CD14-positive monocyte (primary cell): ENCODE measurements at regions not wholly inside any gene's neighbourhood (a gene's known extent, or its start where the extent isn't known, plus 50 kb on each side); places are given as distances from the start of the nearest gene placed in this dataset.

Source experiments
- DNase-seq, 3 donors: peaks; one replicate each; pipeline ENCODE4 v3.0.0-alpha.2; 2011 to 2022
- H2AFZ ChIP-seq: 2 replicates; pipeline ENCODE4 v1.6.0; 2012; ENCODE audit warnings: mild to moderate bottlenecking, low read depth, low read length, inconsistent platforms; ENCODE audit not compliant: insufficient read depth, poor library complexity, severe bottlenecking
- H3K27ac ChIP-seq, 2 donors: 1 replicate in 1 of 2; 2 replicates in 1 of 2; pipeline ENCODE4 v1.5.1; 2012 to 2013; ENCODE audit warnings: low read length in 2 of 2, control low read depth in 1 of 2, inconsistent platforms in 1 of 2, low read depth in 1 of 2, mild to moderate bottlenecking in 1 of 2
- H3K27me3 ChIP-seq, 2 donors: one replicate each; pipeline versions ENCODE4 v1.6.0 to v1.6.1; 2011 to 2013; ENCODE audit warnings: low read length in 2 of 2; ENCODE audit not compliant: control insufficient read depth in 2 of 2, insufficient read depth in 2 of 2
- H3K36me3 ChIP-seq, 2 donors: replicated peaks in 1 of 2; 1 replicate in 1 of 2; 2 replicates in 1 of 2; pipeline versions ENCODE4 v1.5.1 to v1.6.1; 2012 to 2013; ENCODE audit warnings: low read length in 2 of 2, control low read depth in 1 of 2, inconsistent platforms in 1 of 2, mild to moderate bottlenecking in 1 of 2; ENCODE audit not compliant: insufficient read depth in 2 of 2, control insufficient read depth in 1 of 2
- H3K4me1 ChIP-seq, 2 donors: 1 replicate in 1 of 2; 2 replicates in 1 of 2; pipeline versions ENCODE4 v1.5.1 to v1.6.1; 2012 to 2013; ENCODE audit warnings: low read length in 2 of 2, control low read depth in 1 of 2, inconsistent platforms in 1 of 2, mild to moderate bottlenecking in 1 of 2, moderate library complexity in 1 of 2; ENCODE audit not compliant: insufficient read depth in 2 of 2, control insufficient read depth in 1 of 2
- H3K4me2 ChIP-seq: replicated peaks from 2 replicates; pipeline ENCODE3; 2012; ENCODE audit warnings: low read length, moderate library complexity, mild to moderate bottlenecking; ENCODE audit not compliant: poor library complexity, severe bottlenecking; ENCODE audit errors: extremely low read depth
- H3K4me3 ChIP-seq, 3 experiments: fragments of 200-600 bp in 1 of 3; sonication (generic) in 1 of 3; replicated peaks in 1 of 3; 1 replicate in 2 of 3; 2 replicates in 1 of 3; pipeline ENCODE4 v1.5.1; 2011 to 2013; ENCODE audit warnings: low read length in 3 of 3, mild to moderate bottlenecking in 3 of 3, control low read depth in 2 of 3, low read depth in 2 of 3, inconsistent platforms in 1 of 3, moderate library complexity in 1 of 3
- H3K79me2 ChIP-seq: 2 replicates; pipeline ENCODE4 v1.6.0; 2012; ENCODE audit warnings: mild to moderate bottlenecking, control low read depth, inconsistent platforms, low read length, moderate library complexity; ENCODE audit not compliant: insufficient read depth
- H3K9ac ChIP-seq: 2 replicates; pipeline ENCODE4 v1.6.0; 2017; ENCODE audit warnings: low read length, mild to moderate bottlenecking; ENCODE audit not compliant: insufficient read depth, poor library complexity, severe bottlenecking
- H3K9me3 ChIP-seq, 2 donors: replicated peaks in 1 of 2; 1 replicate in 1 of 2; 2 replicates in 1 of 2; pipeline versions ENCODE4 v1.5.1 to v1.6.1; 2012 to 2013; ENCODE audit warnings: low read length in 2 of 2, control low read depth in 1 of 2; ENCODE audit not compliant: control insufficient read depth in 1 of 2, insufficient read depth in 1 of 2
- H4K20me1 ChIP-seq: 2 replicates; pipeline ENCODE4 v1.6.0; 2012; ENCODE audit warnings: mild to moderate bottlenecking, low read length, control low read depth, moderate library complexity; ENCODE audit not compliant: insufficient read depth
- H3K27ac Mint-ChIP-seq, 7 donors: one replicate each; pipeline ENCODE4 v1.8.0; 2020; ENCODE audit warnings: mild to moderate bottlenecking in 7 of 7, mixed read lengths in 7 of 7, moderate library complexity in 6 of 7, inconsistent platforms in 2 of 7
- H3K27me3 Mint-ChIP-seq, 3 donors: one replicate each; pipeline ENCODE4 v1.8.0; 2021 to 2022; ENCODE audit warnings: low read depth in 3 of 3, mild to moderate bottlenecking in 3 of 3, mixed read lengths in 3 of 3, moderate library complexity in 3 of 3, inconsistent platforms in 1 of 3
- H3K36me3 Mint-ChIP-seq, 2 donors: one replicate each; pipeline ENCODE4 v1.8.0; 2020; ENCODE audit warnings: mixed read lengths in 2 of 2, inconsistent platforms in 1 of 2, mild to moderate bottlenecking in 1 of 2
- H3K4me1 Mint-ChIP-seq: one replicate; pipeline ENCODE4 v1.8.0; 2020; ENCODE audit warnings: mild to moderate bottlenecking, mixed read lengths
- H3K4me3 Mint-ChIP-seq, 2 donors: one replicate each; pipeline ENCODE4 v1.8.0; 2020; ENCODE audit warnings: mild to moderate bottlenecking in 2 of 2, mixed read lengths in 2 of 2, moderate library complexity in 1 of 2
- H3K9me3 Mint-ChIP-seq, 7 donors: one replicate each; pipeline ENCODE4 v1.8.0; 2020 to 2022; ENCODE audit warnings: mixed read lengths in 7 of 7, mild to moderate bottlenecking in 6 of 7, moderate library complexity in 6 of 7, inconsistent platforms in 2 of 7
- CTCF ChIP-seq: fragments of 200-600 bp; IDR thresholded peaks from one replicate; pipeline ENCODE4 v1.8.0; 2022; ENCODE audit warnings: antibody characterized with exemption, mild to moderate bottlenecking
- WGBS: methylation state at CpG from one replicate; pipeline ENCODE4 v1.1.5; 2013; ENCODE audit warnings: missing lambda C conversion rate; ENCODE audit not compliant: insufficient coverage; 5-methylcytosine and 5-hydroxymethylcytosine counted together
- intact Hi-C, 2 donors: fragments of 100-400 bp; cut with micrococcal nuclease; formaldehyde crosslinking; loops; one replicate each; pipeline versions ENCODE4 v1.15.0 to v1.15.1; 2023

GRCh38 chr12:90360300-90360699 lies 594.7 kb downstream of the CCER1 start:
- H3K9me3 Mint-ChIP-seq, result peaks cover 0 to 5% (median 0%) of the 10 kb centered on the region in 7 donors

DNA sequence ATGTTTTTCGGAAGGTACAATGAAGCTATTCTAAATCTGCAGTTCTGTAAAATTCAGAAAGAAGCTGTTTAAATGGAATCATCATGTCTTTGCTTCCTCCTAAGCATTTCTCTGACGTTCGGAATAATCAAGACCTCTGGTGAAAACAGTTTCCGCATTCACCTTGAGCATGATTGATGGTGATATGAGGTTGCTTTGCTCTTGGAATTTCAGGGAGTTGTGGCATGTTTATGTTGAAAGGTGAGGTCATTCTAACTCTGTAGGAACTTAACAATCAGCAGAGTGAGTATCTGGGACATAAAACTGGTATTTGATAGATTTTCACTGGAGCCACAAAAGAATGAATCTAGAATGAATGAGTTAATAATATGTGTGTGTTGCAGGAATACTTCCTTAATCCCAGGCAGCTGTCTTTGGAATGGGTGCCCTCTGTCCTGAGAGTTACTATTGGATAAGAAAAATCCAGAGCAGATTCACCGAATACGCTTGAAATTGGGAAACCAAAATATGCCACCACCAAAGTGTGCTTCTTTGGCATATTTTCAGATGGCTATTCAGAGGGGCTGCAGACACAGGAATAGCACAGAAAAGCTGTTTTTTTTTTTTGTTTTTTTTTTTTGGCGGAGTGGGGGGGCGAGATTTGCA lies 599.1 kb downstream of the CCER1 start:
- no peak for DNase-seq
- intact Hi-C loops, result no loop called here
- Histone ChIP-seq H3K4me3 (no peak overlapping the region), H3K27me3 (no peaks in the 10 kb centered on the region), H3K9me3 (no peaks in the 10 kb centered on the region), H4K20me1 (no peaks in the 10 kb centered on the region), H3K4me2 (no peak overlapping the region), H3K9ac (no peak overlapping the region), H3K79me2 (no peaks in the 10 kb centered on the region), H3K36me3 (no peaks in the 10 kb centered on the region), H3K4me1 (no peaks in the 10 kb centered on the region), H2AFZ (no peak overlapping the region), H3K27ac (no peak overlapping the region)
- Mint-ChIP-seq H3K9me3 (peaks cover 0 to 12% (median 4%) of the 10 kb centered on the region in 7 donors), H3K27me3 (peaks cover 0 to 4% (median 2%) of the 10 kb centered on the region in 3 donors), H3K4me1 (no peaks in the 10 kb centered on the region), H3K27ac (no peak overlapping the region), H3K36me3 (no peaks in the 10 kb centered on the region), H3K4me3 (no peak overlapping the region)
- TF ChIP-seq CTCF, result no peak
- WGBS, result 100% methylated on average over 3 of the region's 8 CpGs

More at GRCh38 chr12:90360300-90360699, 594.7 kb downstream of the CCER1 start:
- Mint-ChIP-seq H3K36me3 (no peaks in the 10 kb centered on the region), H3K4me1 (no peaks in the 10 kb centered on the region), H3K4me3 (no peak overlapping the region), H3K27me3 (peaks cover 0 to 4% (median 2%) of the 10 kb centered on the region in 3 donors), H3K27ac (no peak overlapping the region)
- Histone ChIP-seq H2AFZ (no peak overlapping the region), H3K4me1 (no peaks in the 10 kb centered on the region), H3K9ac (no peak overlapping the region), H4K20me1 (no peaks in the 10 kb centered on the region), H3K27me3 (no peaks in the 10 kb centered on the region), H3K27ac (no peak overlapping the region), H3K36me3 (no peaks in the 10 kb centered on the region), H3K4me2 (no peak overlapping the region), H3K9me3 (no peaks in the 10 kb centered on the region), H3K4me3 (no peak overlapping the region), H3K79me2 (no peaks in the 10 kb centered on the region)
- TF ChIP-seq CTCF, result no peak
- intact Hi-C loops, result no loop called here
- DNase-seq, result no peak
